Activated CD8-positive, alpha-beta T cell treated with anti-CD3 and anti-CD28 coated beads, Interleukin-2, amount 10 ng/mL, durations not matched to agents 7 days and 5 days (primary cell): ENCODE measurements at regions not wholly inside any gene's neighbourhood (a gene's known extent, or its start where the extent isn't known, plus 50 kb on each side); places are given as distances from the start of the nearest gene placed in this dataset.

Experiments used
- ATAC-seq: fragments of 150-1000 bp; cut with Tn5 transposase; one replicate; pipeline ENCODE4 v1.10.0; 2021; ENCODE audit warnings: moderate library complexity
- CTCF ChIA-PET: fragments of 350-600 bp; sonication (Branson Sonifier 250); formaldehyde crosslinking; loops from one replicate; lab custom pipeline; 2021; ENCODE audit warnings: antibody characterized with exemption; lab: Charles Lee
- POLR2A ChIA-PET: fragments of 350-600 bp; sonication (Branson Sonifier 250); formaldehyde crosslinking; loops from one replicate; lab custom pipeline; 2021; ENCODE audit warnings: antibody characterized with exemption; lab: Charles Lee
- DNase-seq: peaks from one replicate; pipeline ENCODE4 v3.0.0-alpha.2; 2020
- H3K27ac Mint-ChIP-seq: one replicate; pipeline ENCODE4 v1.8.0; 2021; ENCODE audit warnings: mild to moderate bottlenecking, mixed read lengths
- H3K27me3 Mint-ChIP-seq: one replicate; pipeline ENCODE4 v1.8.0; 2021; ENCODE audit warnings: low read depth, mixed read lengths
- H3K36me3 Mint-ChIP-seq: one replicate; pipeline ENCODE4 v1.8.0; 2021; ENCODE audit warnings: low read depth, mixed read lengths
- H3K4me1 Mint-ChIP-seq: one replicate; pipeline ENCODE4 v1.8.0; 2021; ENCODE audit warnings: low read depth, mixed read lengths
- H3K4me3 Mint-ChIP-seq: one replicate; pipeline ENCODE4 v1.8.0; 2021; ENCODE audit warnings: mild to moderate bottlenecking, mixed read lengths
- H3K9me3 Mint-ChIP-seq: one replicate; pipeline ENCODE4 v1.8.0; 2022; ENCODE audit warnings: mixed read lengths; ENCODE audit not compliant: insufficient read depth

DNA sequence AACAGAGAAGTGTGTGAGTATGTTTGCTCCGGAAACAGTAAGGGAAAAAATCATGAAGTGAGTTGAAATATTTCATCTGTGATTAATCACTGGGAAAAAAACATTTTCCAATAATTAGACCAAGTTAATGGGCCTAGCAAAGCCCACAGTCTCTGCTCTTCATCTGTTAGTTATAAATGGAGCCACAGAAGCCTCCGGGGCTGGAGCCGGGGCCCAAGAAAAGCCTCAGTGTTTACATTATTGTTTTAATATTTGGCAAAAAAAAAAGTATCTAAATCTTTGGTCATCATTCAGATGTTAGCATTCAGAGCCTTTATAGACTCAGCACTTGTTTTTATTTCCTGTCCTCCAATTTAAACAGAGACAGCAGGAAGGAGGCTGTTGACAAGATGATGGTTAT lies 115.0 kb downstream of the UBE2U start:
- Mint-ChIP-seq H3K27me3 (peaks cover 3% of the 10 kb centered on the region), H3K36me3 (no peaks in the 10 kb centered on the region), H3K4me3 (no peak overlapping the region), H3K27ac (no peak overlapping the region), H3K4me1 (no peaks in the 10 kb centered on the region), H3K9me3 (no peaks in the 10 kb centered on the region)
- ATAC-seq (no peak), DNase-seq (no peak)
- POLR2A ChIA-PET: no interaction called here
- CTCF ChIA-PET: no interaction called here

DNA sequence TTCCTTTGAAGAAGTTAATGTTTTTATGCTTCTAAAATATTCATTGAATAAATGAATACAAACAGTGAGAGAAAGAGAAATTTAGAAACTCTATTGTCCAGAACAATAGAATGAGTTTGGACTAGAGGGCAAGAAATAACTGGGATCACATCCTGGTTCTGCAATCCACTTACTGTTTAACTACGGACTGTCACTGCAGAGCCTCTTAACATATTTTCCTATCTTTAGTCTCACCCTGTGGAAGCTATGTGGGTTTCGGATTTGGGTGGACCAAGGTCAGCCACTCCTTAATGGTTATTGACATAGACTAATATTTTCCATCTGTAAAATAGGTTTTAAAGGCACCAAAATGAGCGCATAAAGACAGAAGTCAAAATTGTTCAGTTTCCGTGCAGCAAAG lies 116.6 kb downstream of the UBE2U start:
- ChIA-PET POLR2A (no interaction called here), CTCF (no interaction called here)
- Mint-ChIP-seq H3K27me3 (peaks cover 3% of the 10 kb centered on the region), H3K36me3 (no peaks in the 10 kb centered on the region), H3K9me3 (no peaks in the 10 kb centered on the region), H3K4me3 (no peak overlapping the region), H3K4me1 (no peaks in the 10 kb centered on the region), H3K27ac (no peak overlapping the region)
- ATAC-seq: no peak
- DNase-seq: no peak

DNA sequence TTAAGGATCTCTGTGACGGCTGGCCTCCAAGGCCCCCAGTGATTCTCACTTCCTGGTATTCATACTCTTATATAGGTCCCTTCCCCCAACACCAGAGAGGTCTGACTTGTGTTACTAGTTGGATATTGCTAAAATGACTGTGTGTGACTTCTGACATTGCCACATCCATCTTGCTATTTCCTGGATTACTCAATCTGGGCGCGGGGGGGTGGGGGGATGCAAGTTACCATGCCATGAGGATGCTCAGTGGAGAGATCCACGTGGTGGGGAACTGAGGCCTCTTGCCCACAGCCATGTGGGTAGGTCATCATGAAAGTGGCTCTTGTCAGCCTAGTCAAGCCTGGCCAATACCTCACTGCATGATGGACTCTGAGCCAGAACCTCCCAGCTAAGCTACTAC lies 117.0 kb downstream of the UBE2U start:
- ChIA-PET CTCF (no interaction called here), POLR2A (no interaction called here)
- ATAC-seq (no peak), DNase-seq (no peak)
- H3K9me3 Mint-ChIP-seq: no peaks in the 10 kb centered on the region
- H3K36me3 Mint-ChIP-seq: no peaks in the 10 kb centered on the region
- H3K4me3 Mint-ChIP-seq: no peak overlapping the region
- no peaks in the 10 kb centered on the region for H3K4me1 Mint-ChIP-seq
- H3K27ac Mint-ChIP-seq: no peak overlapping the region
- H3K27me3 Mint-ChIP-seq: peaks cover 3% of the 10 kb centered on the region

DNA sequence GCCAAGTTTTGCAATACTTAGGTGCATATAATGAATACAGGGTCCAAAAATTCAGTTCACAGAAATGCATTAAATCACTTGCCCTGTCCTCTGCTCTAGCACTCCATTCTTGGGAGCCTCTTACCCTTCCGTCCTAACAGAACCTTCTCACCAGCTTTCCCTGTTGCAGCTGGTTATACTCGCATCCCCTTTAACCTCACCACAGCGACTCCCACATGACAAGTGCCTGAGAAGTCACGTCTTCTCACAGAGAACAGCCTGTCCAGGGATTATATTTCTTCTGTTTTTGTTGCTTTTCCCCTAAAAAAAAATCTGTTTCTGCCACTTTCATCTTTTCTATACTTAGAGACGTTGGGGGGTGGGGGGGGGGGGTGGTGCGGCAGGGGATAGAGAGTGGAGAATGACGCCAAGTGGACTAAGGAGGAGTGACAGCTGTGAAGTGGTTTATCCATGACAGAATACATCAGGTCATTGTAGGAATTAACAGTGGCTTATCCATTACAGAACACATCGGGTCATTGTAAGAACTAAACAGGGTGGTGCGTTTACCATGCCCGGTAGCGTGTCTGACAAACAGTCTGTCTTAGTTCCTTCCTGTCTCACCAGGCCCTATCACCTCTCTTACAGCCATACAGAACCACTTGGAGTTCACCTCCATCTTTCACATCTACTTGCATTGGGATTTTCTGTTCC lies 117.6 kb downstream of the UBE2U start:
- DNase-seq (no peak), ATAC-seq (no peak)
- H3K36me3 Mint-ChIP-seq: no peaks in the 10 kb centered on the region
- POLR2A ChIA-PET: no interaction called here
- H3K9me3 Mint-ChIP-seq: no peaks in the 10 kb centered on the region
- no peak overlapping the region for H3K27ac Mint-ChIP-seq
- H3K27me3 Mint-ChIP-seq: peaks cover 3% of the 10 kb centered on the region
- H3K4me3 Mint-ChIP-seq: no peak overlapping the region
- CTCF ChIA-PET: no interaction called here
- H3K4me1 Mint-ChIP-seq: no peaks in the 10 kb centered on the region

DNA sequence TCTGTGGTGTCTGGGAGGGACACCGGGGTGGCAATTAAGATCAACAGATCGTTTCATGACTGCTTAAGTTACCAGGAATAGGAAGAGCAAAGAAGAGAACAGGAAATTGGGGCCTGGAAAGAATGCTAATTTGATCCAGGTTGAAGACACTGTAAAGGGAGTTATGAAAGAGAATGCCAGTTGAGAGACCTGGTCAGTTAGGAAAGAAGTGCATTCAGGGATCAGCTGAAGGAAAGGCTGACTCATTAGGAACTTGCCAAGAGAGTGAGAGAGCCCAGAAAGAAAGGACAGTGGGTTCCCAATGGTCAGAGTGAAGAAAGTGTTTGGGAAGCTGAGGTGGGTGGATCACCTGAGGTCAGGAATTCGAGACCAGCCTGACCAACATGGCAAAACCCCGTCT lies 119.6 kb downstream of the UBE2U start:
- POLR2A ChIA-PET: no interaction called here
- Mint-ChIP-seq H3K4me1 (no peaks in the 10 kb centered on the region), H3K27me3 (no peaks in the 10 kb centered on the region), H3K9me3 (no peaks in the 10 kb centered on the region), H3K36me3 (no peaks in the 10 kb centered on the region), H3K27ac (no peak overlapping the region), H3K4me3 (no peak overlapping the region)
- CTCF ChIA-PET: no interaction called here
- DNase-seq (no peak), ATAC-seq (no peak)

DNA sequence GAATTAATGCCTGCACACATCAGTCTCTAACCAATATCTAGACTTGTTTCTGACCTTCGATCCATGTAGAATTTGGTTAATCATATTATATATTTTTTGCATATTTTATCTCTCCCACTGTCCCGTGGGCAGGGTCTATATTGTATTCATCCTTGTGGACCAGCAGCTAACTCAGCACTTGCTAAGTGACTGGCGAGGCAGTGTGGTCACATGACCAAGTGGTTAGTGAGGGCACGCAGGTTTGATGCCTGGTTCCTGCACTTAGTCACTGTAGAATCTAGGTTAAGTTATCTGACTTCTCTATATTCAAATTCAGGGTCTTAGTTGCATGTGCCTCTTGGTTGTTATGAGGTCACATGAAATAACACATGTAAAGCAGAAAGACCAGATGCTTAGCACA lies 120.5 kb downstream of the UBE2U start:
- no peak for ATAC-seq
- no peaks in the 10 kb centered on the region for H3K9me3 Mint-ChIP-seq
- POLR2A ChIA-PET: no interaction called here

DNA sequence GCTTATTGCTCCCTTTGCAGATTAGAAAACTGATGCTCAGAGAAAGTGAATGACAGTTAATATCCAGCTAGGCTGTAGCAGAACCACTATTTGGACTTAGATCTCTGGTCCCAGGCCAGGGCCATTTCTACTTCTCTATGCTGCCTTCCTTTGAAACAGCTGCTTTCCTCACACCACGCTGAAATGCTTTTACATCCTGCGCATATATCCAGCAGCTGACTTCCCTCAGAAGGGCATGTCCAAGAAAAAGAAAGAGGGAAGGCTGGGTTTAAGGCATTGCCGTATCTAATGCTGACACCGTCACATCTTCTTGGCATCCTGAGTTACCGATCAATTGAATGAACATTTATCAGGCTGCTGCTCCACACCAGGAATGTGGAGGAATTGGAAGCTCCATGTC lies 122.4 kb downstream of the UBE2U start:
- ATAC-seq (no peak), DNase-seq (no peak)
- H3K4me1 Mint-ChIP-seq: no peaks in the 10 kb centered on the region
- no peaks in the 10 kb centered on the region for H3K9me3 Mint-ChIP-seq
- no peaks in the 10 kb centered on the region for H3K36me3 Mint-ChIP-seq
- no peaks in the 10 kb centered on the region for H3K27me3 Mint-ChIP-seq
- CTCF ChIA-PET: no interaction called here
- POLR2A ChIA-PET: no interaction called here
- no peak overlapping the region for H3K27ac Mint-ChIP-seq
- no peak overlapping the region for H3K4me3 Mint-ChIP-seq

More for the DNA sequence above, 120.5 kb downstream of the UBE2U start:
- Mint-ChIP-seq H3K4me1 (no peaks in the 10 kb centered on the region), H3K27me3 (no peaks in the 10 kb centered on the region), H3K4me3 (no peak overlapping the region), H3K36me3 (no peaks in the 10 kb centered on the region), H3K27ac (no peak overlapping the region)
- CTCF ChIA-PET: no interaction called here
- no peak for DNase-seq

DNA sequence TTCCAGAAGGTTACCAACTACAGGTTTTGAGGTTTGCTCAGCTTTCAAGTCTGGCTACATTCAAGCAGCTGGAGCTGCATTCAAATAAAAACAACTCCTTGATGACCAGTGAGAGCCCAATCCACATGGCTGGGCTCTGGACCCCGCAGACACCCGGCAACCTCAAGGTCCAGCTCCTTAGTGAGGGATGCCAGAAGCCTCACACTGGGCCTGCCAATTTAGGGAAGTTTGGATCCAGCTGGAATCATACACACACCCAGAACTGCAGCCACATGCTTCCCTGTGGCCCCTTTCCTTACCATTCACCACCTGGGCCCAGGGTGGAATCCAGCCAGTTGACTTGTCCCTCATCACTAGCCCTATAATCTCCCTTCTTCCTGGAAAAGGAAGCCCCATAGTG lies 123.7 kb downstream of the UBE2U start:
- no peaks in the 10 kb centered on the region for H3K9me3 Mint-ChIP-seq
- ChIA-PET POLR2A (no interaction called here), CTCF (no interaction called here)
- H3K4me1 Mint-ChIP-seq: no peaks in the 10 kb centered on the region
- ATAC-seq: no peak
- no peak for DNase-seq
- no peak overlapping the region for H3K4me3 Mint-ChIP-seq
- no peak overlapping the region for H3K27ac Mint-ChIP-seq
- no peaks in the 10 kb centered on the region for H3K27me3 Mint-ChIP-seq
- no peaks in the 10 kb centered on the region for H3K36me3 Mint-ChIP-seq

DNA sequence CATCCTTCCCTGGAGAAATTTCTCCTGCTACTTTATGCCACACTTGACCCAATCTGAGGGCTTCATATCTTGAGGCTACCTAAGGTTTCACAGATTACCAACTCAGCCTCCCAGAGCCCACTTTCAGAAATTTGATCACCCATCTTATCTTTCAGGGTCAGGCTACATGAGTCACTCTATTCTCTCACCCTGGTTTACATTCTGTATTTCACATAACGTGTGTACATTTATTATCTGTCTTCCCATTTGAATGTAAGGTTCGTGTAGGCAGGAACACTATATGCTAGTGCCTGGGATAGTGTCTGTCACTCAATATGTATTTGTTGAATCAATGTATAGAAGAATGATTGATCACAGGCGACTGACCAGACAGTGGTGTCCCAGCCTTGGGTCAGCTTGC lies 124.8 kb downstream of the UBE2U start:
- no peak overlapping the region for H3K4me3 Mint-ChIP-seq
- H3K9me3 Mint-ChIP-seq: no peaks in the 10 kb centered on the region
- CTCF ChIA-PET: no interaction called here
- no peaks in the 10 kb centered on the region for H3K4me1 Mint-ChIP-seq
- DNase-seq (no peak), ATAC-seq (no peak)
- POLR2A ChIA-PET: no interaction called here
- no peaks in the 10 kb centered on the region for H3K36me3 Mint-ChIP-seq
- no peaks in the 10 kb centered on the region for H3K27me3 Mint-ChIP-seq
- H3K27ac Mint-ChIP-seq: no peak overlapping the region

DNA sequence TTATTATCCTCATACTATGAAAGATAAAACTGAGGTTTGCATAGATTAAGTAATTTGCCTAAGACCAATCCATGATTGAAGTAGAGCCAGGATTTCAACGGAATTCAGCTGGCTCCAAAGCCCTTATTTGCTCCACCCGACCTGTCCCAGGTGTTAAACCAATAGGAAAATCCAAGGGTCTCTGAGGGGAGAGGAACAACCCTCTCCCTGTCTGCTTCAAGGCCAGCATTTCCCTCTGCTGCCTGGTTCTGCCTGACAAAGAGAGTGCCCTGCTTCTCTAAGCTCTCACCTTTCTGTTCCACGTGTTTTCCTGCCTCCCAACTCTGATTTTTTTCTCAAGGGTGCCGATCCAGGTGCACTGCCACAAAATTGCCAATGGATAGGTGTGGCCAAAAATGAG lies 127.4 kb downstream of the UBE2U start:
- Mint-ChIP-seq H3K36me3 (no peaks in the 10 kb centered on the region), H3K27ac (no peak overlapping the region), H3K4me1 (no peaks in the 10 kb centered on the region), H3K9me3 (no peaks in the 10 kb centered on the region), H3K27me3 (no peaks in the 10 kb centered on the region), H3K4me3 (no peak overlapping the region)
- DNase-seq: no peak
- CTCF ChIA-PET: no interaction called here
- POLR2A ChIA-PET: no interaction called here
- no peak for ATAC-seq

DNA sequence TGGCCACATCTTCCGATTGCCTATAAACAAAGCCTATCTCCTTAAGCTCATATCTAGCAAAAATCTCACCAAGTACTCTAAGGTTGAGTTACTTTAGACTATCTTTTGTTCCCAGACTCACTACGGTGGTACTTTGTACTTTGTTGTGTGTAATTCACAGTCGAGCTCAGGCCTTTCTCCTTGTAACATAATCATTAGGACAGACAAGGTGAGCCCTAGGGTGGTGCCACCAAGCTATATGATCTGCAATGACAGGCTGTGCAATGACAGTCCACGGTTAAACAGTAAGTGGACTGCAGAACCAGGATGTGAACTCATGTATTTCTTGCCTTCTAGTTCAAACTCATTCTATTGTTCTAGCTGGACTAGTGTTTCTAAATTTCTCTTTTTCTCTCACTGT lies 132.2 kb downstream of the UBE2U start:
- Mint-ChIP-seq H3K27me3 (no peaks in the 10 kb centered on the region), H3K9me3 (no peaks in the 10 kb centered on the region), H3K27ac (no peak overlapping the region), H3K4me3 (no peak overlapping the region), H3K36me3 (no peaks in the 10 kb centered on the region), H3K4me1 (no peaks in the 10 kb centered on the region)
- POLR2A ChIA-PET: no interaction called here
- ATAC-seq (no peak), DNase-seq (no peak)
- CTCF ChIA-PET: no interaction called here

DNA sequence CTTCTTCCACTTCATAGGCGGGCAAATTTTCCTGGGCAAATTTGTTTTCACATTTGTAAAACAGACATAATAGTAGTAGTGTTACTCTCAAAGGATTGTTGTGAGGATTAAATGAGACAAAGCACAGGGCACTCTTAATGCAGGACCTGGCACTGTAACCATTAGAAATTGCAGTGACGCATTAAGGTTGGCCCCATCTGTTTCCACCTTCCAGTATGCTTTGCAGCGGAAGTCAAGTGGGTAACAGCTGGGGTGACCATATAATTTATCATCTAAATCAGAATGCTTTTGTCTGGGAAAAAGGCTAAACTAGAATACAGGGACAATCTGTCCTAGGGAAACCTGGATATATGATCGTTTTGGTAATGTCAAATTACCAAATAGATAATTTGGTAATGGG lies 132.5 kb upstream of the CACHD1 start:
- H3K27ac Mint-ChIP-seq: no peak overlapping the region
- H3K4me1 Mint-ChIP-seq: no peaks in the 10 kb centered on the region
- ATAC-seq (no peak), DNase-seq (no peak)
- no peaks in the 10 kb centered on the region for H3K9me3 Mint-ChIP-seq
- no peaks in the 10 kb centered on the region for H3K36me3 Mint-ChIP-seq
- no peaks in the 10 kb centered on the region for H3K27me3 Mint-ChIP-seq
- ChIA-PET POLR2A (no interaction called here), CTCF (no interaction called here)
- no peak overlapping the region for H3K4me3 Mint-ChIP-seq

DNA sequence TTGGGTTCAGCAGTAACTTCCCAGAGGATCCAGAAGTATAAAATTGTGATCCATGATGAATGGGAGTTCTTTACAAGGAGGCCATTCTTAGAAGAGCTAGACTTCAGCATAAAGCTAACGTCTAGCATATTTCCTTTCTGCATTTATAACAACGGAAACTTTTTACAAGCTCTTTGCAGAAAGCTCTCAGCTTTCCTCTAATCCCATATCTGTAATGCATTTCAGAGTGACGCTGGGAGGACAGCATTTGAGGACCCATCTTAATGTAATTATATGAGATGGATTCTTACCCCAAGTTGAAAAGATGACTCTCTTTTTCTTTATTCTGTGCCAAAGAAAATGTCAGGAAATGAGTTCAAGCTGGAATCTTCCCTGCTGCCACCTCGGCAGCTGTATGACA lies 132.0 kb upstream of the CACHD1 start:
- H3K27ac Mint-ChIP-seq: no peak overlapping the region
- POLR2A ChIA-PET: no interaction called here
- no peak overlapping the region for H3K4me3 Mint-ChIP-seq
- no peaks in the 10 kb centered on the region for H3K9me3 Mint-ChIP-seq
- no peaks in the 10 kb centered on the region for H3K27me3 Mint-ChIP-seq
- DNase-seq: no peak
- ATAC-seq: no peak
- H3K36me3 Mint-ChIP-seq: no peaks in the 10 kb centered on the region
- no peaks in the 10 kb centered on the region for H3K4me1 Mint-ChIP-seq
- CTCF ChIA-PET: no interaction called here
